NCI-H2107 (cell line): ENCODE measurements at regions not wholly inside any gene's neighbourhood (a gene's known extent, or its start where the extent isn't known, plus 50 kb on each side); places are given as distances from the start of the nearest gene placed in this dataset.
A peak's percentile ranks its signal among the peaks of the same experiment; 100 is the strongest.

Experiments
- DNase-seq: peaks from one replicate; lab custom pipeline; 2025; lab: John Stamatoyannopoulos, UW

DNA sequence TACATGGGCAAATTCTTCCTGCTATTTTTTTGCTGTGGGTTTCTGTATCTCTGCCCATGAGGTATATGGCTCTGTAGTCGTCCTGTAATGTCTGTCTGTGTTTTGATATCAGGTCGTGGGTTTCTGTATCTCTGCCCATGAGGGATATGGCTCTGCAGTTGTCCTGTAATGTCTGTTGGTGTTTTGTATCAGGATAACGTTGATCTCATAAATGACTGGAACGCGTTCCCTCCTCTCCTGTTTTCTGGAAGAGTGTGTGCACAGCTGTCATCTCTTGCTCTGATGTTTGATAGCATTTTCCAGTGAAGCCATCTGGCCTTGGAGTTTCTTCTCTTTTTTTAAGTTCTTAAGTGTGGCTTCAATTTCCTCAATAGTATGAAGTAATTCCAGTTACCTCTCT is 57.2 kb downstream of the SOX1 start:
- DNase-seq, result no peak

DNA sequence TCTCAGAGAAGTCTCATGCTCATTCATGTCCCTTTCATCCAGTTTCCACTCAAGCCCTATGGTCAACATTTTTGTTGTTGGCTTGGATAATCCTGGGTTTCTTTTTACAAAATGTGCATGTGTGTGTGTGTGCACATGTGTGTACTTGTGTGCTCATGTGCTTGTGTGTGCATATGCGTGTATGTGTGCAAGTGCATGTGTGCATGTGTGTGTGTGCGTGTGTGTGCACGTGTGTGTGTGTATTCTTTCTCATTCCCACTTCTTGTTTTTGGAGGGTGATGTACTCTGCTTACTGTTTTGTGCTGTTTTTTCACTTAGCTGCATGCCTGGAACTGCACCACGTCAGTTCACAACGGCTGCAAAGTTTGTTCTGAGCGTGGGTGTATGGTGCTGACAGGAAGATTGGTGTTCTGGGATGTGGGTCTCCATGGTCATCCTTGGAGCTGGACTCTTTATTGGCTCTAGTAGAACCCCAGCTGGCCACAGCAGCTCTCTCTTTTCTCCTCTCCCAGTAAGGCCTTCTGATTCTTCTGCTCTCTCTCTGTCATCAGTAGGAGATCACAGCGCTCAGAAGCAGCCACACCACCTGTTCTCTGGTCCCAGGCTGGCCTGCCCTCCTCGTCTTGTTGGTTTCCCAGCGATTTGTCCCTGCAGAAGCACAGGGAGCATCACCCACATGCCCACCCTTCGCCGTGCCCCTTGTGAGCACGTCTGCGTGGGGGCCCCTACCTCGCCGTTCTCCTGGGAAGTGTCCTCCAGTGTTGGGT is 60.8 kb downstream of the SOX1 start:
- no peak for DNase-seq

DNA sequence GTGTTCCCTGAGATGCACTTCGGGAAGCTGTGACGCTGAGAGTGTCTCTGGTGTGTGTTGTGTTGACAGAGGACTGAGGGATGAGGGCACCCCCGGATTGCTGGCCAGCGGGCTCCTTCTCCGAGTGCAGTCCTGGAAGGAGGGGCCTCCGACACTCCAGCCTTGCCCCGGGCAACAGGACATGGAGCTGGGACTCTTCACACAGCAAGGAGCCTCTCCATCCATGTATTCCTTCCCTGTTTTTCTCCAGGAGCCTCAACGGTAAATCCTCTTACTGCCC is 61.3 kb downstream of the SOX1 start:
- no peak for DNase-seq

DNA sequence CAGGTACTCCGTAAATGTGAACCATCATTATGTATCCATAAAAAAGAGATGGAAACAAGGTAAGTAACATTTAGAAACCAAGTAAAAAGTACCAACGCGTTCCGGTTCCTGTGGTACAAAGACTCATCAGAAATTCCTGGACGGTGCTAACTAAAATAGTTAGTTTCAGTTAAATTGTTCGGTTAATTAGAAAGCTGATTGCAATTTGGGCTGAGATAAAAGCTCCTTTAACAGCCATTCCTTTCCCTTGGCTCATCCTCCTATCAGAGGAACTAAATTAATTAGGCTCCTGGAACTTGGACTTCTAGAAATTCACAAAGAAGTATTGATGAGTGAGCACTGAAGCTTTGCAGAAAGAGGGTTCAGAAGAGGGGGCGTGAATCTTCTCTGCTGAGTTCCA is 63.5 kb downstream of the SOX1 start:
- DNase-seq, result no peak

DNA sequence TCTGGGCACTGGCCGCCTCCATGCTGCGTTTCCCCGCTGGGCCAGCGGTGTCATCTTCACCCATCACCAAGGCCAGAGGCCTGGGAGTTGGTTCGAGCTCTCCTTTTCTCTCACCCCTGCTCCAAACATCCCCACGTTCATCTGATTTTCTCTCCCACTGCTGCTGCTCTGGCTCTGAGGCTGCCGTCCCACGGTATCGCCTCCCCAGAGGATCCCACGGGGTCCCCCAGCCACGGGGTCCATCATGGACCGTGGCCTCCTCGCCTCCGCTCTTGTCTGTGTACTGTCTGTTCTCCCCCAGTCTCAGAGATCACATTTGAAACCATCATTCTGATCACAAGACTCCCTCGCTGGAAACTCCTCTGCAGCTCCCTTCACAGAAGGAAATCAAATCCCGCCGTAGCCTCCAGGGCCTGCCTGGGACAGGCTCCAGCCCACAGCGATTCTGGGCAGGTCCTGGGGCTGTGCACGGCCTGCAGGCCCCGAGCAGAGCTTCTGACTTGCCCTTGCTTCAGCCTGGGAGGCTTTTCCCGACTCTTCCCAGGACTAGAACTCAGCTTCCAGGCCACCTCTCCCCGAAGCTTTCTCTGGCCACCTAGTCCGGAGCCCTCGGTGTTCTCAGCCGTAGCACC is 64.2 kb downstream of the SOX1 start:
- no peak for DNase-seq

DNA sequence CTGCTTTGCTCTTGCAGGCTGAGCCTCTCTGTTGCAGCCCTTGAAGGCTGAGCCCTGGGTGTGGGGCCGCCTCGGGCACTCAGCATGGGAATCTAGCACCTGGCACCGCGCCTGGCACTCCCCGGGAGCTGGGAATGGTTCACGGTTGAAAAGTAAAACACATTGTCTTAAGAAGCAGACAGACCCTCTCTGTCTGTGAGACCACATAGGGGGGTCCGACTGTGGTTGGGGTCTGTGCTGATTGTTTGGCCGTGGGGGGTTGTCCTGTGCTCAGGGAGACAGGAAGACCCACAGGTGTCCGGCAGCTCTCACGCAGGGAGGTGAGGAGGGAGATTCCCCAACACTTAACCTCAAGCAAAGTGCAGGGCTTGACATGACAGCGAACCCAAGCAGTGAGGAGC is 64.8 kb downstream of the SOX1 start:
- DNase-seq, result peak; percentile 20

DNA sequence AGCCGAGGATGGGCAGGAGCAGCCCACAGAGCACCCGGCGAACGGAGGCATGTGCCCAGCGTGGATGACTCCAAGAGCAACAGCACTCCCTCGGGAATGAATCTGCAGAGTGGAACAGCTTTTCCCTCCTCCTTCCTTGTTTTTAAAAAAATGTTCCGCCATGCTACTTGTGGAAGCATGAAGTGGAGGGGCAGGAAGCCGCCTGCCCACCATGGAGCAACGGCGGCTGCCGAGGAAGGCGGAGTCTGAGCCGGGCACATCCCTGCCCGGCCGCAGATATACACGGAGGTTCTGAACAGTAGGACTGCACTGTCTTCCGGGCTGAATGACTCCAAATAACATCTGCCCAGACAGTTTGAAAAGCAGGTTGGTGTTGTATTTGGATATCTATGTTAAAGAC is 65.2 kb downstream of the SOX1 start:
- no peak for DNase-seq

DNA sequence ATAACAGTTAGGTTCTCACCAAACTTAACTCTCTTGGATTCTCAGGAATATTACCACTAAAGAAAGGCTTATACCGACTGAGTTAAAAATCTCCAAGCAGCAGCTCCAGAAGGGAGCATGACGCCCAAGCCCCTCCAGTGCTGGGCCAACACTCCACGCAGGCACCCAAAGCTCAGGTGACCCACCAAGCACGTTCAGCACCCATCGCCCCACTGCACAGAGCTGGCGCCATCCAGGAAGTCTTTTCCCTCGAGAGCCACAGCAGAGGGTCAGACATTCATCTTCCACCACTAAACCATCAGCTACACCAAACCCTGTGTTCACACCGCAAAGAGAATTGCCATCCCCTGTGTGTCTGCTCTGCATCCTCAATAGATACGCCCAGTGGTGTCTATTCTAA is 65.7 kb downstream of the SOX1 start:
- no peak for DNase-seq

DNA sequence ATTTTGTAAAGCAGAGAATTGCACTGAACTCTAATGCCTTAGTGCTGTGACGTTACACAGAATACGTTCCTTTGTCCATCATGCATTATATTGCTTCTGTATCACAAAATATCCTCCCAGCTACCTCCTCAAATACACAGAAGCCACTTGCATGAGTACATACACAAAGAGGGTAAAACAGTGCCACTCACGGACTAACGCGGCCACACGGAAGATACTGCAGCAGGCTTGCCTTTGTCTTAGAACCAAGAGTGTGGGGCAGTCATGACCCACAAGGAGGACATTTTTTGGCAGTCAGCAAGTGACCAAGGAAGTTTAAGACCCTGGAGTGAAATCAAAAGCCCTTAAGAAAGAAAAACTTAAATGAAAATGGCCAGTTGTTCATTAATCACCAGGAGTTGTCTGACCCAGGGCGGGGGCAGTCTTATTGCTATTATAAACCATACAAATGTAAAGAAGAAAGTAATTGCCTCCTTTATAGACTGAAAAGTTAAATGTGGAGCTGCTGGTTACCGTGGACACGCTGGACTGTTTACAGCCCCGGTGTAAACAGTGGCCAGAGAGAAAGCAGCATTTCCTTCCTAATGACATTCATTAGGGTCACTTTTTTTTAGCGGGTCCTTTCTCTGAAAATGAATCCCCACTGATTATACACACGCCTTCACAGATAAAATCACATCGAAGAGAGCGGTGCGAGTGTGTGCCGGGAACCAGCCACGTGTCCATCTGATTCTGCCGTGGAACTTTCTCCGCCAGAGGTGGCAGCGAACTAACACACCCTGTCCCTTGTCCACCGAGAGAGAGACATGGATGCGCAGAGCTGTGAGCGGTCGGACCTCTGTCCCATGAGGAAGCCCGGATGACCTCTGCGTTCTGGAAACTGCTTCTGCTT is 66.8 kb downstream of the SOX1 start:
- DNase-seq, result no peak

DNA sequence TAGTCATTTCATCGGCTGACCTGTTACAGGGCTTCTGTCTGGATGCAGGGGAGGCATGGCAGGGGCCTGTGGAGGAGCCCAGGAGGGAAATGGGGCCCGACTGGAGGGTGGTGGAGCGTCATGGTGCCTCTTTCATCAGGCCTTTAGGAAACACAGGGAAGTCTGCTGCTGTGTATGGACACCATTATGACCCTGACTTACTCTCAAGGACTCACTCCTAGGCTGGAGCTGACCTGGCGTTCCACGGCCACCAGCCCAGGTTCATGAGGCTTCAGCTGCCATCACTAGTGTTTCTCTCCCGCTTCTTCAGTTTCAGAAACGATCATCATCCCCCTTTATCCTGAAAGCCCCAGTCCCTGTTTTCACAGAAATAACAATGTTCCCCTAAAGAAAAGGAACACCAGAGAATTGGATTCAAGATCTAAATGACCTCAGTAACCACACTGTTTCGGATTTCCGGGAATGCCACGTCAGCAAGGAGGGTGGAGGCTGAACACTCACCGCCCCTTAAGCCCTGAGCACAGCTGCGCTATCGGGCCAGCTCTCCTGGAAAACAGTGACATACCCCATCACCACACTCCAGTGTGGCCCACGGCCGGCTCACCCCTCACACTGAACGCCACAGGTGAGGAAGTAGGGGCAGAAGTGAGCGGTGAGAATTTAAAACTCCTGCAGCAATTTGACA is 67.6 kb downstream of the SOX1 start:
- no peak for DNase-seq

DNA sequence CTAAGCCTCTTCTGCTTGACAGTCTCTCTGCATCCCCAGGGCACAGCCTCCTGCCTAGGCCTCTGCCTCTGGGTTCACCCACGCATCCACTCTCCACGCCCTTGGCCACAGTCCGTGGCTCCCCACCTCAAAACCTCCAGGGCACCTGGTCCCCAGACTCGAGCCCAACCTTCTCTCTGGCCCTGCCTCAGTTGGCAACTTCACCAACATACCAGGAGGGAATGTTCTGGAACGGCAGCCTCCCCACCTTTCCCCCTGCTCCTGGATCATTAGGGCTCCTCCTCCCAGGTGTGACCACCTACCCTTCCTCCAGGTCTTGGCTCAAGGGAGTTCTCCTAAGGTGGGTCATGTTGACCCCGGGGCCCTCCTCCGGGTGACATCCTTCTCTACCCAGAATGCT is 69.1 kb downstream of the SOX1 start:
- DNase-seq, result no peak

DNA sequence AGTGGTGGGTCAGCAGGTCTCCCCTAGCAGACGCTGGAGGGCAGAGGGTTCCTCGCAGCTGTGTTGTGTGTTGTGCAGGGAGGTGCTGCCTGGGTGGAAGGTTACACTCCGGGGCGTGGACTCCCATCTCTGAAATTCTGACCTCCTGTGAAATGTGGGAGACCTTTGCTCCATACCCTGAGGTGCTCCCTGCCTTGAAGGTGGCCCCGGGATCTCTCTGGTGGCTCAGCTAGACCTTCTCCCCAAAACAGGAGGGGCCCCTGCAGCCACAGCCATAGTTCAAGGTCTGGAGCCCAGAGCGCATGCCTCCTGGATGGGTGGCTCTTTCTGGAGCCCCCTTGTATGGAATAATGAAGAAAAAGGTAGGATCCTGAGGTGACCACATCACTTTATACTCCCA is 70.2 kb downstream of the SOX1 start:
- no peak for DNase-seq

DNA sequence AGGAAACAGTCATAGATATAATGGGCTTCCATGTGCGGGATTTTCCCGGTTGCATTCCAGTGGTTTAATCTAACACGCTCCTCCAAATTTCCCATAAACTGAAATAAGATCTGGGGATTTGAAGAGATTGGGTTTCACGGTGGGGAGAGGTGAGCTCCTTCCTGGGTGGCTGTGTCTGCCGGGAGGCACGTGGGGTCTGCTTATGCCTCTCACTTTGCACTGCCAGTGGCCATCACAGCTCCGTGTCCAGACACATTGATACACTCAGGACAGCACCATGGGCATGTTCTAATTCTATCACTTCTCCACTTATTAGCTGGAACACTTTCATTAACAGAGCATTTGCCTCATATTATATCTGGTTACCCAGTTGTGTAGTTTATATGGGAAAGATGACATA is 73.4 kb downstream of the SOX1 start:
- no peak for DNase-seq

DNA sequence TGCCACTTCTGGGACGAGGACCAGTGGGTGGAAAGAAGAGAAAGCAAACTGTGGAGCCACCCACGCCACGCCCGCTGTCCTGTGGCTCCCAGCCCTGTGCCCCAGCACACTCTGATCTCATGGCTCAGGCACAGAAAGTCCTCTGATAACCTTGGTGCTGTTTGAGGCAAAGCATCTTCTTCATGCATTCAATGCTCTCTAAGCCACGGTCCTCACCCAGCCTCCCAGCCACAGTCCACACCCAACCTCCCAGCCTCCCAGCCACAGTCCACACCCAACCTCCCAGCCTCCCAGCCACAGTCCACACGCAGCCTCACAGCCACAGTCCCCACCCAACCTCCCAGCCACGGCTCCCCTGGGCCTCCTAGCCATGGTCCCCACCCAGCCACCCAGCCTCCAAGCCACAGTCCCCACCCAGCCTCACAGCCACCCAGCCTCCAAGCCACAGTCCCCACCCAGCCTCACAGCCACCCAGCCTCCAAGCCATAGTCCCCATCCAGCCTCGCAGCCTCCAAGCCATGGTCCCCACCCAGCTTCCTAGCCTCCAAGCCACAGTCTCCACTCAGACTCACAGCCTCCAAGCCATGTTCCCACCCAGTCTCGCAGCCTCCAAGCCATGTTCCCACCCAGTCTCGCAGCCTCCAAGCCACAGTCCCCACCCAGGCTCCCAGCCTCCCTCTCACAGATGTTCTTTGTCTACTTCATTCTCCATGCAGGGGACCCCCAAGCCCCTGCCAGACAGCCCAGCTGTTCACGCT is 74.9 kb downstream of the SOX1 start:
- no peak for DNase-seq

DNA sequence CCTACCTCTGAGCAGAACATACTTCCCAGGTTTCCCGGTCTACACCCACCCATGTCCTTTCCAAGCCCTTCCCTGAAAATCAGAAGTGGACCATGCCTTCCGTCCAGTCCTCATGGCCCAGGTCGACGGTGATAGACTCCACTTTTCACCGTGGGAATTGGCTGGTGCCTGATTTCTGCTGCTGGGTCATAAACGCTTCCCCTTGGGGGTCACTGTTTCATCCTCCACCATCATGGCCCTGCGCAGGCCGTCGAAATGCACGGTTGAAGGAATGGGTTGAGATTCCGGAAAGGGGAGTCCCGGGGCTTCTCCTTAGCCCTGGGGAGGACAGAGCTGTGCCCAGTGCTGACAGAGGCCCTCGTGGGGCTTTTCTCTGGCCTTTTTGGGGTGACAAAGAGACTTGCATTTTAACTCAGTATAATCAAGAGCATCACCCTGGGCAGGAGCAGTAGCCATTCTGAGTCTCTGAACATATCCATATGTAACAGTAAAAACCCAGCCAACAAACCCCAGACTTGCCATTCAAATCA is 75.5 kb downstream of the SOX1 start:
- no peak for DNase-seq

DNA sequence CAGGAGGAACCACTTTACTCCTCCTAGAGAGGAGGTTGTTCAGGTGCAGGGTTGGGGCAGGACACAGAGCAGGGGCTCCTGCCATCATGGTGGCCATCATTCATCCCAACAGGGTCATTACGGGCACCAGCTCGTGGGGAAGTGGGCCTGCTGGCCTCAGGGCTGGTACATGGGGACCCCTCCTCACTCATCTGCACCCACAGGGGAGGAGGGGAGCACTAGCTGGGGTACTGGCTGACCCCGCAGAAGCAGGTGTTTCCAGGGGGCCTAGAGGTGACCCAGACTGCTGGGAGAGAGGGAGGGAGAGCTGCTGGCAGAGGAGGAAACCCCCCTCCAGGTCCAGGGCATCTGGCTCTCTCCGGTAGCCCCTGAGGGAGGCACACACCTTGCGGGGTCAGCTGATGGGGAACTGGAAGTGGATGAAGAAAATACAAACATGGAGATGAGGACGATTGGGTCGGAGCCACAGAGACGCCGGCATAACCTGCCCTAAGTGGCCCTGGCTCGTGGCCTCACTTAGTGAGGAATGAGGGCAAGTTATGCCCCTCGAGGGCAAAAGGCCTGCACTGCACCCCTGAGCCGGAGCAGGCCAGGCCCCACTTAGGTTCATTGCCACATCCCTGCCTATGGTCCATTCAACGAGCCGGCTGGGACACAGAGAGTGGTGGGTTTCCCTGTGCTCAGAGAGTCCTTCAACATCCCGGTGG is 76.2 kb downstream of the SOX1 start:
- DNase-seq, result no peak

DNA sequence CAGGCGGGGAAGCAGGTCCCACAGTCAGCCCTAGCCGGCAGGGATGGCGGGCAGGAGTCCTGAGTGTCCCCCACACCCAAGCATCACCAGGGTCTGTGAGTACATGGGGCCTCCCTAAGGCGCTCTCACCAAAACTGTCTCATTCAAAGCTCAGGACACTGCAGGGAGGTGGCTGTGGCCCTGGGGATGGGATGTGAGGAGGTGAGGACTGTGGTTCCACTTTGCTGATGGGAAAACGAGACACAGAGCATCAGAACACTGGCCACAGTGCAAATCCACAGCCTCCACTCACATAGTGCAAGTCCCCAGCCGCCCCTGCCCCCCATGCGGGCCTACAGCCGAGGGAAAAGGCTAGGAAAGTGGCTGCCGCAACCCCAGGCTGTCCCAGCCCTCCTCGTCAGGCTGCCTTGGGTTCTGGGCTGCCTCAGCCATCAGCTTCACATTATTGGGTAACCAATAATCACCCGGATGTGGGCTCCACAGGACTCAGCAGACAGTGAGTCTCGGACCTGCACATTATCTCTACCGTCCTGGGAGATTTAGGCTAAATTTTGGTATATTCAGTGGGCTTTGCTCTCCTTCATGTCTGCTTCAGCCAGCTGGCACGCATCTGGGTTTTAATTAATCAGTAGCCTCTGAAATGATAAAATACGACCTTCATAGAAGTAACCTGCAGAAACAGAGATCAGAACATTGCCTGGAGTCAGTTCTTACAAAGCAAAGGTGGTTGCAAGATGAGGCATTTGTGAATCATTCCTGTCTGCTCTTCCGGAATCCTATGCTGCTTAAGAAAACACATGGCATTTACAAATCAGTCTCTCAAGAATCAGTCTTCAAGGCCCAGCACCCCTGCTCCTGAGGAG is 77.0 kb downstream of the SOX1 start:
- no peak for DNase-seq

DNA sequence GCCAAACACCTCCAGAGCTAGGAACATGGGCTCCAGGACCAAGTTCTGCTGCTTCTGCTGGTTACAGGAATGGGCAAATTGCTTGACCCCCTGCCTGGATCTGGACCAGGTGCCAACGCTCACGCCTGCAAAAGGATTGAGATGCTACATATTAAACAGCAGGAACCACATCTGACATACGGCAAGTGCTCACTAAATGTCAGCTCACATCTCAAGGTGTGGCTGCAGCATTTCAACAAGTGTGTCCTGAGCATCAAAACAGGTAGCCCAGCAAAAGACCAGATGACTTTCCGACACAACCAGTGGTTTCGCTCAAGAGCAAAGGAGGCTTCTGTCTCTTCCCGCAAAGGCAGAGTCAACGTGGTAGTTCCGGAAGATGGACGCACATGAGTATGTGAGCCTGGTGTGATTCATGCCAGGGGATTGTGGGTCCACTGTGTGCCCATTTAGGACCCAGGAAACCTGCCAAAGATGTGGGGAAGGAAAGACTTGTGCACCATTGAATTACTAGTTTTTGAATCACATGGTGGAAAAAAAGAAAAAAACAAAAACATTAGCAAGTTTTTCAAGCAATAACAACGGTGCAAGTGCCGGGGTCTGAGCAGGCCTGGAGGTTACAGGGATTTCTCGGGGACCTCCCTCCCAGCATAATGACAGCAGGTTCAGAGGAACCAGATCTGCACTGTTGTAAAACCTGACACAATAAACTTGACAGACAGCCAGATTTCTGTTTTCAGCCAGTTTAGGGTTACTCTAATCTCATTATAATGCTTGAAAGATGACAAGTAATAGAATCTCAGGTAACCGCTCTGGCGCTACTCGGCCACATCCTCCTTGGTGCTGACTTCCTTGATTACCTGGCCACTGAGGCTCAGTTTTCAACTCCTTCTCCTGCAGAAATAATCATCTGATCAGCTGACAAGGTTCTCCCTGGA is 77.9 kb downstream of the SOX1 start:
- no peak for DNase-seq
